ENCODE measurements at regions not wholly inside any gene's neighbourhood (a gene's known extent, or its start where the extent isn't known, plus 50 kb on each side); places are given as distances from the start of the nearest gene placed in this dataset.

DNA sequence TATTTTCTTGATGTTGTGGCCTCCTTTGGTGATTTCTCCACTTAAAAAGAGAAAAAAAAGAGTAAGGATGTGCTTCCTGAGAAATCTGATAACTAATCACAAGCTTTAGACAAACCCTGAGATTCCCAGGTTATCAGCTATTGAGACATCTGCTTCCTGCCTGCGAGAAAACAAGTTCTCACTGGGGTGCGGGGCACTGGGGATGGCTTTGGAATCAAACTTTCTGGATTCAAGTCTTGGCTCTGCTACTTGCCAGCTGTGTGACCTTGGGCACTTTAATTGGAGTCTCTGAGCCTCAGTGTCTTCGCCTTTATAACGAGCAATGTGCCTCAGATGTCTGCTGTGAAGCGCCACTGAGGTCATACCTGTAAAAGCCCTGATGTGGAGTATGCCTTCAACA, 152.5 kb upstream of the NAV2 start:
- DNase-seq (ENCODE audit: low read depth in 2 of 2): no peak

DNA sequence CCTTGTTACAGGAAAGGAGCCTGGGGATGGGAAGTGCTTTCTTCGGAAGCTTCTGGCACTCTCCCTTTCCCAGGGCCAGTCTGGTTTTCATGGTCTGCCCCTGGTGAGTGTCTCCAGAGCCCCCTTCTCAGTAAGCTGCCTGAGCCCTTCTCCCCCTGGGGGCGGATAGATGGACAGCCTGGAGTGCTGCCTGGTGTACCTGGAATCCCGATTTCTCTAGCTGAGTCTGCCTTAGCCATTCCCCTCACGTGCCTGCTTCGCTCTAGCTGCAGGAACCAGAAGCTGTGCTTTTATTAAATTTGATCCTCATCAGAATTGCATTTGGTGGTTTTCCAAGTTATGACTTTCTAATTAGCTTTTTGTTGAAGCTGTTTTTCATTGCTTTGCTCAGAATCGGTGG, 152.9 kb upstream of the NAV2 start:
- no peak for DNase-seq (ENCODE audit: low read depth in 2 of 2)

DNA sequence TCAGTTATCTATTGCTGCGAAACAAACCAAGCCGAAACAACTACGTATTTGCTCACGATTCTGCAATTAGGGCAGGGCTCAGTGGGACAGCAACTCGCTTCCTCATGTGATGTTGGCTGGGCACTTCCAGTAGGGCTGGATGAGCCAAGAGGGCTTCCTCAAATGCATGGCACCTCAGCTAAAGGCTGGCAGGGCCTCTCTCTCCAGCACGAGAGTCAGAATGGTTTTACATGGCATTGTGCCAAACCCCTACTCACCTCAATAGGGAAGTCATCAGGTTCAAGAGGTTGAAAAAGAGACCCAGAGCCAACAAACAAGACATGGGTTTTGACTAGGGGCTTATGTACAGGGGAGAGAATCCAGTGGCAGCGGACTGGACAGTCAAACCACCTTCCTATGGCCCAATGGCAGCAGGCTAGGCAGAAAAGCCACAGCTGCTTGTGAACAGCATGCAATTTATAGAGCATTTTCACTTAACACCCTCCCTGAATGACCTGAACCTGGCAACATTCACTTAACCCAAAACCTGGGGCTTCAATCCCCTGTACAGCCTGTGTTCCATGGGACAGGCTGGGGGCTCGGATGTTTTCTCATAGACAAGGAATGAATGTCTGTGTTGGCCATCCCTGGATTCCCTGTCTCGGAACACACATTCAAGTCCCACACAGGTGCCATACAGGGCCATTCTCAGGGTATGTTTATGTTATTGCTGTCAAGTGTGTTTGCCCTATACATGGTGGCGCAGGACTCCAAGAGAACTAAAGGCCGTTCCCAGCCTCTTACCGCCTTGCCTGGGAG, 154.2 kb upstream of the NAV2 start:
- DNase-seq (ENCODE audit: low read depth in 2 of 2): no peak

DNA sequence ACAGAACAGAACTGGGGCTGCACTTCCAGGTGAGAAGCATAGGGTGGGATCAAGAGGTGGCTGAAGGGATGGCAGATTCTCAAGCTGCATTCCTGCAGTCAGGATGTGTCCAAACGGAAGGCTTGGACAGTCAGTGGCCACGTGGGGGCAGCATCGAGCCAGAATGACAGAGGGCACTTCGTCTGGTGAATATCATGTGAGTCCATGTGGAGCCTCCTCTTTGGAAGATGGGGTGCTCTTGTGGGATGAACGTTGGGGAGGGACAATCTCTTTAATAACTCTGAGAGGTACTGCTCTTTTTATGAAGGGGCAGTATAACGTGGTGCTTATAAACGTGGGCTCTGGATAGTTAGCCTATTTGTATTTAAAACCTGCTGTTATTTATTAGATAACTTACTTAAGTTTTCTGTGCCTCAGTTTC, 154.9 kb upstream of the NAV2 start:
- peak; percentile 53 to 68 for DNase-seq (ENCODE audit: low read depth in 2 of 2)

DNA sequence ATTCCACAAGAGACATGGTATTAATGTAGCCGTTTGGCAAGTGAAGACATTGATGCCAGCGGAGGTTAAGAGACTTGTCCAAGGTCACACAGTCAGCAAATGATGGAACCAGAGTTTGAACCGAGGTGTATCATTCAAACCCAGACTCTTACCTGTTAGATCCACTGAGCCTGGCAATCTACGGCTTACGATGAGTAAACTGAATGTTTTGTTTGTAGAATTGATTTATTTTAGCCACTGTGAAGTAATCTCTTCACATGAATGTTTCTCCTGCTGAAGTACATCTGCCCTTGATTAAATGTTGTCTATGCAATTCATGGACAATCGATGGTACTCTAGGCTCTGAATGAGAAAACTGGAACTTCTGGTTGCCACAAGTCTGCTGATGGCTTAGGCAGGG, 155.5 kb upstream of the NAV2 start:
- no peak for DNase-seq (ENCODE audit: low read depth in 2 of 2)

DNA sequence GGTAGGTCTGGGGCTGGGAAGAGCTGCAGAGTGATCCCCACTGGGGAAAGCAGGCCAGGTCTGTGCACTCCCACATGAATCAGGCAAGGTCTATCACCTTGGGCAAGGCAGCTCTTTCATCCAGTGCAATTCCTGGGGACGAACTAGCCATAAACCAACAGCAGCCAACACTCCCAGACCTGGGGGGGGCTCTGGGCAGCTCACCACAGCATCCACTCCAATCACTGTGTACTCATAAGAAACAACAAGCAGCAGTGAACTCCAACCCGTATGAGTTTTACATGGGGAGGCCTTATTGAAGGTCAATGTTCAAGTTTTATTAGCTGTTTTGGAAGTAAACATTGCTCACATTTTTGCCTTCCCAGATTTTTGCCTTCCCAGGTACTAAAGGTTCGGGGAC, 157.4 kb upstream of the NAV2 start:
- no peak for DNase-seq (ENCODE audit: low read depth in 2 of 2)

DNA sequence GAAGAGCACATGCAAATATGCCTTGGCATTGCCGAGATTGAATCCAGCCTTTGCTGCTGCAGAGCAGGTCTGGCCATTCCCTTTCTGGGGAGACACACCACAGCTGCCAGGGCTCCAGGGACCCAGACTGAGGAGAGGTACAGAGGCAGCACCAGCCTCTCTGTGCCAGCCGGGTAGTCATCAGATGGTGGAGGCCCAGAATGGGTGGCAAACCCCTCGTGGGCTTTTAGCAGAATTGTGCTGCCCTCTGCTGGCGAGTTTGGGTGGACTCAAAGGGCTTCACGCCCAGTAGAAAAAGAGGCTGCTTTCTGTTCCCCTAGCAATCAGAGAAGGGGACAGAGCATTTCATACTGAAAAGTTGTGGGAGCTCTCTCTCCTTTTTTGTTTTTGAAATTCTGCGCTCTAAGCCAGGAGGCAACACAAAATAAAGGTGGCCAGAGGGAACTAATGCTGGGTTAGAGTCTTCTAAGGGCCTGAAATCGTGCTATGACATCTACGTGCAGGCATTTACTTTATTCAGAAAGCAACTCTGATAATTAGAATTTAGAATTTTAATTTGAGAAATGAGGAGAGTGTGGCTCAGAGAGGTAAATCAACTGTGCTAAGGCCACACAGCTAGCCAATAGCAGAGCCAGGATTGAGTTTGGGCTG, 158.8 kb upstream of the NAV2 start:
- peak; percentile 55 to 75 for DNase-seq (ENCODE audit: low read depth in 2 of 2)

DNA sequence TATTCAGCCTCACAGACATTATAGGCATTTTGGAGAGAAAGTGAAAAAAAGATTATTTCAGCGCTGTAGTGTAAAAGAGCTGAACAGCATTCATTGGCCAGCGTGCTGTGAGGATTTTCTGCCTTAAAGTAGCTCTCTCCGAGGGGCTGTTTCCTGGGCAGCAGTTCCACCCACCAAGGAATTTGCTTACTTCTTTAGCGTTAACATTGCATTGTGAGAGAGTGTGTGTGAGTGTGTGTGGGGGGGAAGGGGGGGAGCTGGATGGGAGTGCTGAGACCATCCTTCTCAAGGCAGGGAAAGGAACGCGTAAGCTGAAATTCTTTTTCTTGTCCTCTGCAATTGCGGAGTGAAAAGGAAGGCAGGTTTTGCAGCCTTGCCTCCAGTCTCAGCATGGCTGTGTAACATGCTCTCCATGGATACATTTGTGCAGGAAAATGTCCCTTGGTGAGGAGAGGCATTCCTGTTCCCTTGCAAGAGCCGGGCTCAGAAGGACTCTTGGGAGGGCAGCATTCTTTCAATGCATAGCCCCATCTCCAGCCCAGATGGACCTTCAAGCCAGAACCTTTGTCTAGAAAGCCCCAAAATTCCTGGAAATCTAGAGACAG, 159.9 kb upstream of the NAV2 start:
- no peak for DNase-seq (ENCODE audit: low read depth in 2 of 2)

DNA sequence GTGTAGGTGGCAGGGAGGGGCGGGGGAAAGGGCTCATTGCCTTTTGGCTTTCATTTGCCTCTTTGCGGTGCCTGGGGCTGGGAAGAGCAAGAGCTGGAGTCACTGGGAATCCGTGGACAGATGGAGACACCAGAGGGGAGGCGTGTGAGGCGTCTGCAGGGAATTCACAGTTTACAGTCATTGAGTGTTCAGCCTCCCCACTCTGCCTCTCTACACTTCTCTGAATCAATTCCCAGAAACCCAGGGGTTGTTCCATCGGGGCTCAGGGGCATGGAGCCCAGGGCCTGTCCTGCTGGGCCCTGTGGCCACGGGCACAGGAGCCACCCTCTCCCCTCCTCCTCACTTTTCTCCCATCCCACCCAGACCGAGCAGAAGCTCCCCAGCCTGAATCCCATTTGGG, 160.5 kb upstream of the NAV2 start:
- no peak for DNase-seq (ENCODE audit: low read depth in 2 of 2)

DNA sequence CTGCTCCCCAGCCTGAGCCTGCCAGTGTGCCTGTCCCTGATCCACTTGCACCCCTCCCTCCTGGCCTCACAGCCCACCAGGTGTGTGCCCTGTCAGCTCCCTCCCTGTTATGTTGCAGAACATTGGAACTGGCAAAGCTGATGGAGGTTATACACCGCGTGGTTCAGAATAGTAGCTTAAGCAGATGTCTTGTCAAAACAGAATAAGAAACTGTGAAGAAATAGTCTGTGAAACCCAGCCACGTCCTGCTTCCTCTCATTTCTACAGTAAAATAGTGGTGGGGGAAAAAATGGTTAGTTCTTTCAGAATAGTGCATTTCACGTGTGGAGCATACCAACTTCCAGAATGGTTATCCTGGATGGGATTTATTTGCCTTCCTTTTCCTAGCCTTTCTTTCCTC, 161.2 kb upstream of the NAV2 start:
- no peak for DNase-seq (ENCODE audit: low read depth in 2 of 2)

DNA sequence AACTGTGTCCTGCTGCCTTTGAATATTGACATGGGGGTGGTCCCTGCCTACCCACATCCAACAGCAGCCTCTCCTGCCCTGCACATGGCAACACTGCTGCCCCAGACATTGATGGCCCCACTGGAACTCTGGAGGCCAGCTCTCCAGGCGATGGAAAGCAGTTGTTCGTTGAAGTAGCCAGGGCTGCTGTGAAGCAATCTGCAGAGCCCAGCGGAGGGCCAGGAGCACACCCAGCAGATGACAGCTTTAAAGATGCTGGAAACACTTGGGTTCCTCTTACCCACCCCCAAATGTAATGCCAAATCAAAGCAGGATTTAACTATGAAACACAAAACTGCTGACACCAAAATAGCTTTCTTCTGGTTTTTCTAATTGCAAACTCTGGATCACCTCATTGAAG, 165.6 kb upstream of the NAV2 start:
- no peak for DNase-seq (ENCODE audit: low read depth in 2 of 2)

DNA sequence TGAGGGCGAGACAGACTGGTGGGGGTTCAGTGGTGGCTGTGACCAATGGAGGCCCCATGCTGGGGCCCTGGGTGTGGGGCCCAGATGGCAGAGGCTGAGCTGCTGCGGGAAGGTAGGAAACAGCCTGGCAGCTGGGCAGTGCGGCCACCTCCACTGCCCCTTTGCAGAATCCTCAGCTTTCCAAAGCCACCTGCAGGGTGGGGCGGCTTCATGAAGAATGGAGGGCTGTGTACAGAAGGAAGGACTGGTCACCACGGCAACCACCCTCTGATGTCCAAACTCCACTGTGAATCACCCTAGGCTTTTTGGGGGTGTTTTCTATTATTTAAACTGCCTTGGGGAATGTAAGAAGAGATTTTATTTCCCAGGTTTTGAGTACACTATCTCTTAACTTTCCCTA, 166.3 kb upstream of the NAV2 start:
- no peak for DNase-seq (ENCODE audit: low read depth in 2 of 2)

DNA sequence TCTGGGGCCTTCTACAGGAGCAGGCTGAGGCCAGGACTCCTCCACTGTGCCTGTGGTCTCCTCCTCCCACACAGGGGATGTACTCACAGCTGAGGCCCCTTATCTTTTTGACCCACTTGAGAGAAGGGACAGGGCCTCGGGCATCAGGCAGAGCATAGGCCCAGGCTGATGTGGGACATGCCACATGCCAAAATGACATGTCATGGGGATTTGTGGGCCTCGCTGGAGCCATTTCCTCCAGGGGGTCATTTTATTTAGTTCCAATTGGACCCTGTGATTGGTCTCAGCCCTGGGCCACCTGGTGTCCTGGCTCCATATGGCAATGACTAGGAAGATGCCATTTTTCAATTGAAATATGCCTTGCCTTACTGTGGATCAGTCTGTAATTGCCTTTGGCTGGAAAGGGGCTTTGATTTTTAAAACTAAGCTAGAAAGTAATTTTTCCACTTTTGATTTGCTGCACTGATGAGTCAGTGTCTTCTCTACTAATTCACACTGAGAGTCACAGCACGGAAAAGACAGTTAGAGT, 171.1 kb upstream of the NAV2 start:
- no peak for DNase-seq (ENCODE audit: low read depth in 2 of 2)

DNA sequence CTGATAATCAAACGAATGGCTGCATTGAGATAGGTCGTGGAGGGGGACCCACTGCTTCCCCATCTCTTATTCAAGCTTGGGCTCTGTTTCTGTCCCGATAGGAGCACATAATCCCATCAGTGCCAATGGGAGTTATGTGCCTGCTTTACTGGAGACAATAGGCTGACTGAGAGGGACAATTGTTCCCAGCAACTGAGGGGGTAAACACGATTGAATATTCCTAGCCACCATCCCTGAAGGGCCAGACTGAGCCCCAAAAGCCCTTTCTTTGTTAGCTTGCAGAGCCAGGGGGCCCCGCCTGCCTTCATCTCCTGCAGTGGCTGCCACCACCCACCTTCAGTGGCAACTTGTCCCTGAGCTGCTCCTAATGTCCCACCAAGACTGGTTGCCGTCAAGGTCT, 172.8 kb upstream of the NAV2 start:
- no peak for DNase-seq (ENCODE audit: low read depth in 2 of 2)

DNA sequence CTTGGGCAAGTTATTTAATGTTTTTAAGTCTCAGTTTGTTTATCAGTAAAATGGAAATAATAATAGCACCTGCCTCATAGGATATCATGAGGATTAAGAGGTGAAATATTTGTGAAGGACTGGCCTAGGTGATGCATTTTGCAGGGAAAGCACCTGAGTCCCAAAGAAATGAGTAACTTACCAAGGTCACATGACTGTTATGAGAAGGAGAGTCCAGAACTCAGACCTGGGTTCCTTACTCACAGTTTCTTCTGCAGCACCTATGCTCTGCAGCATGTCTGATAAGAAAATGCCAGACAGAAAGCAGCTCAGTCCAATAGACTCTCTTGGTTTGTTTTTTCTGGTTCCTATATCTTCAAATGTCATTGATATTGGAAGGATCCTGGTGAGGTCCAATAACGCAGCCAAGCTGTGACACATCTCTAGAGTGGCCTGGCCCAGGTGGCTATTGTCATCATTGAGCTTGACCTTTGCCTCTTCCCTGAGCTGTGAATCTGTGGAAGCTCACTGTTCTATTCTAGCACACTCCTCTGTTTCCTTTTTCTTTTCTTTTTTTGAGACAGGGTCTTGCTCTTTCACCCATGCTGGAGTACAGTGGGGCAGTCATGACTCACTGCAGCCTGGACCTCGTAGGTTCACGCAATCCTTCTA, 174.7 kb upstream of the NAV2 start:
- DNase-seq (ENCODE audit: low read depth in 2 of 2): no peak

DNA sequence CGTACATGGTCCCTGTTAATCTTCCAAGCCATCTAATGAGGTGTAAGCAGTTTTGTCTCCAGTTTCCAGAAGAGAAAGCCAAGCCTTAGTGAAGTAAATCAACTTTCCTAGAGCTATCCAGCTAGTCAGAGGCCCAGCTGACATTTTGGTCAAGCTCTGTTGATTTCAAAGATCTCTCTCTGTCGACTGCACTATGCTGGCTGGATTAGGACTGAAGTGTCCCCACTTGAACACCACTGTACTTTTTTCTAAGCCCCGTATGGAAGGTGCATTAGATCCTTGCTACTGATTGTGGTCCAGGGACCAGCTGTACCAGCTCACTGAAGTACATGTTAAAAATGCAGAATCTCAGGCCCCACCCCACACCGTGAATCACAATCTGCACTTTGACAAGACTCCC, 176.5 kb upstream of the NAV2 start:
- no peak for DNase-seq (ENCODE audit: low read depth in 2 of 2)

DNA sequence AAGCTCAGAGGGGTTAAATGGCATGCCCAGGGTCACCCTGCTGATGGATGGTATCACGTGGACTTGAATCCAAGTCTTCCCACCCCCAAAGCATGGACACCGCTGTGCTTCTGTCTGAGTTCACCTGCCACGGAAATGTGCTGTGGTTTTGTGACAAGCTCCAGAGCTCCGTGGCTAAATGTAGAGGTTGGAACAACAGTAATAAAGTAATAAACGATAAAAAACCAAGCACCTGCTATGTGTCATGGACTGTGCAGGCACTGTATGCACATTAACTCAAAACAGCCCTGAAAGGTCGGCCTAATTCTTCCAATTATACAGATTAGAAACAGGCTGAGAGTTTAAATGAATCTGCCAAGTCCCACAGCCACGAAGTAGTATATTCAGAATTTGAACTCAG, 182.1 kb upstream of the NAV2 start:
- DNase-seq (ENCODE audit: low read depth in 2 of 2): no peak

DNA sequence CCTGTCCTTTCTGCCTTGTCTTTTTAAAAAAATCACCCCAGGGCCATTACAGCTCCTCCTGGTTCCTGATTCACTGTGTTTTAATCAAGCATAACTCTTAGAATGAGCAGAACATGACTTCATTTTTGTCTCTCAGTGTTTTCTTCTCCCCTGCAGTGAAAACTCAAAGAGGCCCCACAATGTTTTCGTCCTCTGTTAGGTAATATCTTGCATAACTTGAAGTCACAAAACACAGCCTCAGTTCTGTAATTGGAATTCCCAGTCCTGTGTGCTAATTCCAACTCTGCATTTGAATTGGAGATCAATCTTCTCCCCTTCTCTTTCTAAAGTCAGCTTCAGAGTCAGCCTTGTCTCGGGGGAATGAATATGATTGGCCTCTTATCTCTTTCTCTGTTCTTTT, 186.5 kb upstream of the NAV2 start:
- no peak for DNase-seq (ENCODE audit: low read depth in 2 of 2)

DNA sequence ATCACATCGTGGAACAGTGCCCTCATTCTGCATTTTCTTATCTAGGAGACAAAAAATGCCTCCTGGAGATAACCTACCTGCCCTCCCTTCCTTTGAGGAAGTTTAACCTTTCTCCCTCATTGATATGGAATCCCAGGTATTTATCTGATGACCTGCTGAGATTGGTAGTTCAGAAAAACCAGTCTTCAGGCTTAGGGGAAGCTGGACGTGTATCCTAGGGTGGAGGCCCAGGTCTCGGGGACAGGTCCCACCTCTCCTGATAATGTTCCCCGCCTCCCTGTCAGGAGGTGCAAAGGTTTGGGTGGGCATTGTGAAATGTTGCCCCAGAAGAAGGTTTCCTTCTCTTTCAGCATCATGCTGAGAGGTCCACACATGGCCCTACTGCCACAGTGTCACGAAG, 186.9 kb upstream of the NAV2 start:
- no peak for DNase-seq (ENCODE audit: low read depth in 2 of 2)

DNA sequence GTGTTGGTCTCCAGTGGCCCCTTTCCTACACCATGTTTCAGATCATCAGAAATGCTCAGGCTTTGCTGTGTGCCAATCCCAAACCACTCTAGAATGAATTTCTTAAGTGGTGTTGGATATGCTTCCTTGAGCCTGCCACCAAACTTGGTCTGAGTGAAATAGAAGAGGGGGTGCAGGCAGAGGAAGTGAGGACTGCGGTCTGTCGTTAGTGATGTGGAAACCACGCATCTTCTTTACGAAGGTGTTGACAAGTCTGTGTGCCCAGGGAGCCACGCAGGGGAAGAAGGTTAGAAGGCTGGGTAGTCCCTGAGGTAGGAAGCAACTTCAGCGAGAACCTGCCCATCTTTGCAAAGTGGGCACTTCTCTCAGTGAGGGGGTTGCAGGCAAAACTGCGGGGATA, 187.4 kb upstream of the NAV2 start:
- no peak for DNase-seq (ENCODE audit: low read depth in 2 of 2)

DNA sequence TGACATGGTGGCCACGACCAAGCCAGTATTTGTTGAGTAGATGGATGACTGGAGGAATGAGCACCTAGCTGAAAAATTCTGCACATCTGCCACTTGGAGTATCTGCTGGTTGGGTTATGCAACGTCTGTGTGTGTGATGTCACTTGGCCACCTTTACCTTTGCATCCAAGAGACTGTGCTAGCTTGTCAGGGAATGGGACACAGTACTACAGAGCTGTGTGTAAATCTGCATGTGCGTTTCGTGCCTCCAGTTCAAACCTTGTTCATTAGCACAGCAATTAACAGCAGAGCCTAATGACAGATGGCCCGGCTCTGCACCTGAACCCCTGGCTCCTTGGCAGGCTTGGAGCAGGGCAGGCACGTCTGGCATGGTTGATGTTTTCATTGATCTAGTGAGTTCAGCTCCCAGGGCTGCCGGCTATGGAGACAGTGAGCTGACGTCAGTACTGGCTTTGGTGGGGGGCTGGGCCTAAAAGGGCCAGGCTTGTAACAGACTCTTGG, 188.4 kb upstream of the NAV2 start:
- no peak for DNase-seq (ENCODE audit: low read depth in 2 of 2)

DNA sequence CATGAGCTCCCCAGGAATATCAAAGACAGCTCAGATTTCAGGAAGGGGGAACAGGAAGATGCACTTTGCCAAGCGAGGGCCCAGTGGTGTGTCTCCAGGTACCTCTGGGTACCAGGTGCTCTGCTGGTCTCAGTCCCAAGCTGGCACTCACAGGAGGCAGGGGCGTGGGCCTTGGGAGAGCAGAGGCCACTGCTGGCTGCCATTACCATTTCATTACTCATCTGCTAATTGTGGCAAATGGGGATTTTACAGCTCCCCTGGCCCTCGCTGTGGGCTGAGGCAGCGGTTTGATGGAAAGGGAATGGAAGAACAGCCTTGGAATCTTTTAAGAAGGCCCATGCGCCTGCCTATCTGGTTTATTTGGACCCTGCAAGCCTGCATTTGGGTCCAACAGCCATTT, 192.0 kb upstream of the NAV2 start:
- no peak for DNase-seq (ENCODE audit: low read depth in 2 of 2)
